ENCODE measurements at regions not wholly inside any gene's neighbourhood (a gene's known extent, or its start where the extent isn't known, plus 50 kb on each side); places are given as distances from the start of the nearest gene placed in this dataset.

DNA sequence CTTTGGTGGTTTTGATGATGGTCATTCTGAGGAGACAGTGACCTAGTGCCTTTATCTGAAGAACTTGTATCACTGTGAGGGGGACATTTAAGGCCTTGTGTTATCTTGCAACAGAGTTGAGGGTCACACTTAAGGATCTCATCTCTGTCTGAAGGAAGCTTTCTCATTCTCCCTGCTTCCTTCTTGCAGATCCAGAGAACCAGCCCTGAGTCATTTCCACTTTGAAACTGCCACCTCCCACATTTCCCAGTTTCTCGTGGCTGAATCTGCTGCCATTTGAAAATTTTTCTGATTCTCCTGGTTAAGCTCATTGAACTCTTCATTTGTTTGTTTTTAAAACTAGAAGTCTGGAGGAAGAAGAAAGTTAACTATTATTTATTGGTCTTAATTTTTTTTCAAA lies 190.2 kb upstream of the CDH11 start:
- TF ChIP-seq, protein P1, sequence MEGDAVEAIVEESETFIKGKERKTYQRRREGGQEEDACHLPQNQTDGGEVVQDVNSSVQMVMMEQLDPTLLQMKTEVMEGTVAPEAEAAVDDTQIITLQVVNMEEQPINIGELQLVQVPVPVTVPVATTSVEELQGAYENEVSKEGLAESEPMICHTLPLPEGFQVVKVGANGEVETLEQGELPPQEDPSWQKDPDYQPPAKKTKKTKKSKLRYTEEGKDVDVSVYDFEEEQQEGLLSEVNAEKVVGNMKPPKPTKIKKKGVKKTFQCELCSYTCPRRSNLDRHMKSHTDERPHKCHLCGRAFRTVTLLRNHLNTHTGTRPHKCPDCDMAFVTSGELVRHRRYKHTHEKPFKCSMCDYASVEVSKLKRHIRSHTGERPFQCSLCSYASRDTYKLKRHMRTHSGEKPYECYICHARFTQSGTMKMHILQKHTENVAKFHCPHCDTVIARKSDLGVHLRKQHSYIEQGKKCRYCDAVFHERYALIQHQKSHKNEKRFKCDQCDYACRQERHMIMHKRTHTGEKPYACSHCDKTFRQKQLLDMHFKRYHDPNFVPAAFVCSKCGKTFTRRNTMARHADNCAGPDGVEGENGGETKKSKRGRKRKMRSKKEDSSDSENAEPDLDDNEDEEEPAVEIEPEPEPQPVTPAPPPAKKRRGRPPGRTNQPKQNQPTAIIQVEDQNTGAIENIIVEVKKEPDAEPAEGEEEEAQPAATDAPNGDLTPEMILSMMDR (IDR thresholded peaks at IDR 0.05): no peak
- TF ChIP-seq POLR2A (IDR thresholded peaks at IDR 0.05): no peak

All from uterus (tissue), 2 donors.